ENCODE measurements at regions not wholly inside any gene's neighbourhood (a gene's known extent, or its start where the extent isn't known, plus 50 kb on each side); places are given as distances from the start of the nearest gene placed in this dataset.

DNA sequence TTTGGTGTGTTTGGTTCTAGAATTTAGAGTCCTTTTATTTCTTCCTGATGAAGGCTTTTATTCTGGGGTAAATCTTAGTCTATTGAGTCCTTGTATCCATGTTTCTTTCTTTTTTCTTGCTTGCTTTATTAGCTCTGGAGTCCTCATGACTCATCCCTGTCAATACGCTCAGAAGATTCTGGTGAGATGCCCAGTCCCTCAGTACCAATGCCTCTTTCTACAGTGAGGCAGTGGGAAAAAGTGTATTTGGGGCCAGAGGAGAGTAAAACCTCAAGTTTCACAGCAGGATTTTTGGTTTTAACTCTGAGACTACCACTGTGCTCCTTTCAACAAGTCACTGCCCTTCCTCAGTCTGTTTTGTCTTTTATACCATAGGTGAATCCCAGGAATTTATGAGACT lies 368.0 kb downstream of the GBA3 start:
- peaks cover 17% of the 10 kb centered on the region; the same call in 2 of the 3 replicates for H3K36me3 ChIP-seq (ENCODE audit: control insufficient read depth, insufficient read depth, low read length)
- ATAC-seq (no peak), DNase-seq (ENCODE audit: extremely low read depth in 1 of 4, low spot score in 3 of 4) (no peak), FAIRE-seq (no peak)
- H4K20me1 ChIP-seq (replicated peaks; ENCODE audit: control insufficient read depth, insufficient read depth, low read length), result no peaks in the 10 kb centered on the region
- no peak overlapping the region for H3K9ac ChIP-seq (ENCODE audit: insufficient read depth in 1 of 2, low read depth in 2 of 2, low read length in 2 of 2)
- H3K9me1 ChIP-seq (ENCODE audit: control insufficient read depth, insufficient read depth, low read length), result no peaks in the 10 kb centered on the region
- no peaks in the 10 kb centered on the region for H3K27me3 ChIP-seq (ENCODE audit: control insufficient read depth in 2 of 2, insufficient read depth in 2 of 2, low read length in 2 of 2)
- ChIA-PET CTCF (ENCODE audit: low intra/inter-chr PET ratio) (no interaction called here), POLR2A (no interaction called here)
- H3K4me1 ChIP-seq (replicated peaks in 1 of 2; ENCODE audit: control insufficient read depth in 2 of 2, insufficient read depth in 2 of 2, low read length in 2 of 2), result no peaks in the 10 kb centered on the region
- no peak overlapping the region for H3K4me2 ChIP-seq (ENCODE audit: insufficient read depth, low read length)
- H3K9me3 ChIP-seq (replicated peaks; ENCODE audit: control insufficient read depth, insufficient read depth, low read depth, low read length), result no peaks in the 10 kb centered on the region
- intact Hi-C loops (cut with micrococcal nuclease) (no loop called here), in situ Hi-C loops (cut with MboI) (no loop called here)
- no TSS peak for BruUV-seq (replicated peaks)
- H3K27ac ChIP-seq (ENCODE audit: extremely low read depth, low read depth, low read length), result no peak overlapping the region
- peaks cover 3% of the 10 kb centered on the region; the same call in 1 of the 3 replicates for H3K79me2 ChIP-seq (ENCODE audit: control insufficient read depth, insufficient read depth, low read length)
- no peak overlapping the region for H3K4me3 ChIP-seq
- TF ChIP-seq TCF7 (IDR thresholded peaks at IDR 0.05; ENCODE audit: borderline replicate concordance), result no peak
- no peak overlapping the region for H2AFZ ChIP-seq (ENCODE audit: low read depth, low read length)
- 63% methylated on average over 1 of the region's 1 CpG for WGBS (ENCODE audit: insufficient coverage, low coverage, missing lambda C conversion rate)

DNA sequence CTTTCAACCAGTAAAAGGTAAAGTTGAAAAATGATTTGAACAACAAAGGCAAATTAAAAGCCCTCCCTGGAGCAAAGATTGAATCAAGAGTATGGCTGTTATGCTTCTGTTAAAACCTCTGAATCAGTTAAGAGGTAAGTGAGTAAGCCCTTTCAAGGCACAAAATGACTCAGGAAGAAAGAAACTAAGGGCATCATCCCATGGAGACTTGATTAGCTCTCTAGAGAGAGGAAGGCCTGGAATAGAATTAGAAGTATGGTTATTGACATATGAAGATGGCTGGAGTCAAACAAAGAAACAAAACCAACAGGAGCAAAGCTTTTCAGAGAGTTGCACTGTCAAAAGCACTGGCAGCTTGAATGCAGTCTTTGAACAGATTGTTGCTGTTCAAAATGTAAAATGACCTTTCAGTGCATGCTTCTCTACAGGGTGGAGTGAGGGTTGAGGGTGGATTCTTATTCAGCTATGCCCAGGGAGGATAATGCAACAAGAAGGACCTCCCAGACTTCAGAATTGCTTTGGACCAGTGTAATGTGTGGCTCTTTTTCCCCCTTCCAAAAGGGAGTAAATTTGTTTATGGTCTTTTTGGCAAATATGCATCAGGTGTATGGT lies 365.5 kb downstream of the GBA3 start:
- ChIA-PET CTCF (ENCODE audit: low intra/inter-chr PET ratio) (no interaction called here), POLR2A (interaction anchor here (1.0 kb wide), 1 partner anchor 20 kb away, joined by 3 read pairs; no protein-coding TSS in a partner anchor)
- no peak overlapping the region for H3K4me2 ChIP-seq (ENCODE audit: insufficient read depth, low read length)
- peaks cover 18% of the 10 kb centered on the region; the same call in 2 of the 3 replicates for H3K36me3 ChIP-seq (ENCODE audit: control insufficient read depth, insufficient read depth, low read length)
- H3K27me3 ChIP-seq (ENCODE audit: control insufficient read depth in 2 of 2, insufficient read depth in 2 of 2, low read length in 2 of 2), result no peaks in the 10 kb centered on the region
- H3K27ac ChIP-seq (ENCODE audit: extremely low read depth, low read depth, low read length), result no peak overlapping the region
- H3K9ac ChIP-seq (ENCODE audit: insufficient read depth in 1 of 2, low read depth in 2 of 2, low read length in 2 of 2), result no peak overlapping the region
- no TSS peak for BruUV-seq (replicated peaks)
- no peak for ATAC-seq
- no peak overlapping the region for H2AFZ ChIP-seq (ENCODE audit: low read depth, low read length)
- no peaks in the 10 kb centered on the region for H3K9me3 ChIP-seq (replicated peaks; ENCODE audit: control insufficient read depth, insufficient read depth, low read depth, low read length)
- no peaks in the 10 kb centered on the region for H4K20me1 ChIP-seq (replicated peaks; ENCODE audit: control insufficient read depth, insufficient read depth, low read length)
- intact Hi-C loops (cut with micrococcal nuclease) (no loop called here), in situ Hi-C loops (cut with MboI) (no loop called here)
- H3K79me2 ChIP-seq (ENCODE audit: control insufficient read depth, insufficient read depth, low read length), result peaks cover 3% of the 10 kb centered on the region; the same call in 1 of the 3 replicates
- TF ChIP-seq, protein P1, sequence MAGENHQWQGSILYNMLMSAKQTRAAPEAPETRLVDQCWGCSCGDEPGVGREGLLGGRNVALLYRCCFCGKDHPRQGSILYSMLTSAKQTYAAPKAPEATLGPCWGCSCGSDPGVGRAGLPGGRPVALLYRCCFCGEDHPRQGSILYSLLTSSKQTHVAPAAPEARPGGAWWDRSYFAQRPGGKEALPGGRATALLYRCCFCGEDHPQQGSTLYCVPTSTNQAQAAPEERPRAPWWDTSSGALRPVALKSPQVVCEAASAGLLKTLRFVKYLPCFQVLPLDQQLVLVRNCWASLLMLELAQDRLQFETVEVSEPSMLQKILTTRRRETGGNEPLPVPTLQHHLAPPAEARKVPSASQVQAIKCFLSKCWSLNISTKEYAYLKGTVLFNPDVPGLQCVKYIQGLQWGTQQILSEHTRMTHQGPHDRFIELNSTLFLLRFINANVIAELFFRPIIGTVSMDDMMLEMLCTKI (IDR thresholded peaks at IDR 0.05; ENCODE audit: partially characterized antibody), result no peak
- TF ChIP-seq DDX20 (tag; IDR thresholded peaks at IDR 0.05; ENCODE audit: low read depth) (no peak), ARNT (IDR thresholded peaks at IDR 0.05) (no peak), WHSC1 (IDR thresholded peaks at IDR 0.05; ENCODE audit: low read length) (no peak), HMGN3 (IDR thresholded peaks at IDR 0.05; ENCODE audit: borderline replicate concordance, extremely low read depth, insufficient read length, low read depth, low read length) (no peak), TAF9B (IDR thresholded peaks at IDR 0.05; ENCODE audit: partially characterized antibody) (no peak), CEBPB (tag; IDR thresholded peaks at IDR 0.05) (no peak), SP1 (CRISPR knock-in tag; IDR thresholded peaks at IDR 0.05) (no peak), CBX2 (IDR thresholded peaks at IDR 0.05; ENCODE audit: insufficient read depth, low read length, poor library complexity, severe bottlenecking) (no peak)
- TF ChIP-seq, protein P2, sequence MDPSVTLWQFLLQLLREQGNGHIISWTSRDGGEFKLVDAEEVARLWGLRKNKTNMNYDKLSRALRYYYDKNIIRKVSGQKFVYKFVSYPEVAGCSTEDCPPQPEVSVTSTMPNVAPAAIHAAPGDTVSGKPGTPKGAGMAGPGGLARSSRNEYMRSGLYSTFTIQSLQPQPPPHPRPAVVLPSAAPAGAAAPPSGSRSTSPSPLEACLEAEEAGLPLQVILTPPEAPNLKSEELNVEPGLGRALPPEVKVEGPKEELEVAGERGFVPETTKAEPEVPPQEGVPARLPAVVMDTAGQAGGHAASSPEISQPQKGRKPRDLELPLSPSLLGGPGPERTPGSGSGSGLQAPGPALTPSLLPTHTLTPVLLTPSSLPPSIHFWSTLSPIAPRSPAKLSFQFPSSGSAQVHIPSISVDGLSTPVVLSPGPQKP (CRISPR knock-in tag; IDR thresholded peaks at IDR 0.05), result no peak
- no peaks in the 10 kb centered on the region for H3K9me1 ChIP-seq (ENCODE audit: control insufficient read depth, insufficient read depth, low read length)
- H3K4me3 ChIP-seq, result no peak overlapping the region
- FAIRE-seq, result no peak
- H3K4me1 ChIP-seq (replicated peaks in 1 of 2; ENCODE audit: control insufficient read depth in 2 of 2, insufficient read depth in 2 of 2, low read length in 2 of 2), result no peaks in the 10 kb centered on the region
- DNase-seq (ENCODE audit: extremely low read depth in 1 of 4, low spot score in 3 of 4), result no peak

Data from K562 (cell line).